ENCODE measurements at regions not wholly inside any gene's neighbourhood (a gene's known extent, or its start where the extent isn't known, plus 50 kb on each side); places are given as distances from the start of the nearest gene placed in this dataset.

DNA sequence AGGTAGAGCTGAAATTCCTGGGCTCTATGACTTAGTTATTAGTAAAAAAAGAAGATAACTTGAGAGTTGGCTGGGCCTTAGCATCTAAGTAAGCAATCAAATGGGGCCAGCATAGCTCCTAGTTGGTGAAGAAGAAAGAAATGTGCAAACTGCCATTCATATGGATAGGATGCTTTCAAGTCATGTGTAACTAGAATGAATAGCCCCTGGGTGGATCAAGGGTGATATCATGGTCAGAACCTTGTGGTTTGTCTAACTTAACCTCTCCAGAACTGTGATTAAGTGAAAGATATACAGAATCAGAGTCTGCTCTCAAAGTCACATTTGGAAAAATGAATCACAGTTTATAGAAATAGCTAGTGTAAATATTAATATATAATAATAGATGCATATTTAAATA, 198.7 kb upstream of the DTNA start (continued):
- TF ChIP-seq EP300 (IDR thresholded peaks at IDR 0.05; ENCODE audit: borderline replicate concordance in 1 of 2, low read depth in 2 of 2, low read length in 2 of 2): no peak
- no peak for TF ChIP-seq CHD2 (IDR thresholded peaks at IDR 0.05; ENCODE audit: low read length)
